Fibroblast of lung (primary cell): ENCODE measurements at regions not wholly inside any gene's neighbourhood (a gene's known extent, or its start where the extent isn't known, plus 50 kb on each side); places are given as distances from the start of the nearest gene placed in this dataset.

Experiments used
- CTCF ChIP-seq, 2 donors: IDR thresholded peaks in 1 of 2; conservative IDR thresholded peaks in 1 of 2; 1 replicate in 1 of 2; 2 replicates in 1 of 2; pipeline ENCODE4 v1.5.1; 2011 to 2012; ENCODE audit warnings: low read length in 2 of 2, control low read depth in 1 of 2, inconsistent platforms in 1 of 2, low read depth in 1 of 2, mild to moderate bottlenecking in 1 of 2
- EZH2 ChIP-seq: IDR thresholded peaks from 2 replicates; pipeline ENCODE4 v1.5.1; 2012; ENCODE audit warnings: low read length, control low read depth, mild to moderate bottlenecking; ENCODE audit errors: missing control alignments

GRCh38 chr19:56993851-56994250 lies 125.9 kb upstream of the USP29 start:
- TF ChIP-seq CTCF (conservative IDR thresholded peaks at IDR 0.05 in 1 of 2, IDR thresholded peaks at IDR 0.05 in 1 of 2; ENCODE audit: low read depth in 1 of 2, low read length in 2 of 2): no peak
- no peak for TF ChIP-seq EZH2
